ENCODE measurements at regions not wholly inside any gene's neighbourhood (a gene's known extent, or its start where the extent isn't known, plus 50 kb on each side); places are given as distances from the start of the nearest gene placed in this dataset.

DNA sequence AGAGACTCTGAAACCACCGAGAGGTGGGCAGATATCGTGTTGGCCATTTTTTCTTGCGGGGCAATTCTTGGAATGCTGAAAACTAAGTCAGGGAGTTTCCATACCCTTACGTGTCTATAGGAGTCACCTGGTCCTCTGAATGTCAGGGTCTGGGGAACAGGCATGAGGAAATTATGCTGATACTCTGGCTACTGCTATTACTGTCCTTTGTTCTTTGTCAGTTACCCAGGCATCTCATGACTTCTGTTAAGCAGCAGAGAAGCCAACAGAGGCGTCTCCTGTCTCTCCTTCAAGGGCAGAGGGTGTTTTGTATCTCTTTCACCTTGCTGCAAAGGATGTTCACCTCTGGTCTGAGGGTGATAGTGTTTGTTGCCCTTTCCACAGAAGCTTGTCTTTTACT is 559.5 kb upstream of the CCDC54 start:
- no peak overlapping the region for H2BK5ac ChIP-seq (ENCODE audit: low read length)
- no peak overlapping the region for H4K8ac ChIP-seq (ENCODE audit: low read depth, low read length)
- no peak overlapping the region for H3K23ac ChIP-seq (ENCODE audit: low read depth, low read length, poor library complexity)
- DNase-seq (ENCODE audit: low spot score) = no peak
- no peak overlapping the region for H2BK12ac ChIP-seq (ENCODE audit: low read length)
- no peak overlapping the region for H3K4ac ChIP-seq (ENCODE audit: low read length)
- no peak overlapping the region for H3K14ac ChIP-seq (ENCODE audit: low read length)
- no peak overlapping the region for H3K4me3 ChIP-seq (ENCODE audit: low read length in 2 of 2)
- H3K36me3 ChIP-seq (replicated peaks in 1 of 2; ENCODE audit: control insufficient read depth in 2 of 2, insufficient read depth in 2 of 2, low read length in 2 of 2) = no peaks in the 10 kb centered on the region
- no peak overlapping the region for H3K18ac ChIP-seq (ENCODE audit: low read length)
- H3K9me3 ChIP-seq (replicated peaks in 1 of 2; ENCODE audit: control insufficient read depth in 2 of 2, insufficient read depth in 1 of 2, low read depth in 1 of 2, low read length in 2 of 2) = no peaks in the 10 kb centered on the region
- no peak overlapping the region for H2BK120ac ChIP-seq (ENCODE audit: low read depth, low read length)
- H4K91ac ChIP-seq (ENCODE audit: low read depth, low read length, poor library complexity) = no peak overlapping the region
- H3K4me2 ChIP-seq (ENCODE audit: insufficient read depth, low read length, poor library complexity, severe bottlenecking) = no peak overlapping the region
- no peak overlapping the region for H3K9ac ChIP-seq (ENCODE audit: low read depth, low read length, poor library complexity)
- peak overlapping the region; percentile 25 for H2AFZ ChIP-seq (ENCODE audit: low read length)
- H2BK15ac ChIP-seq (ENCODE audit: low read length) = no peak overlapping the region
- H3K27me3 ChIP-seq (ENCODE audit: control insufficient read depth in 3 of 3, insufficient read depth in 3 of 3, low read depth in 1 of 3, low read length in 3 of 3) = no peaks in the 10 kb centered on the region
- no peak overlapping the region for H3K27ac ChIP-seq (replicated peaks; ENCODE audit: low read length)
- H2AK5ac ChIP-seq (ENCODE audit: low read depth, low read length) = no peak overlapping the region
- no peaks in the 10 kb centered on the region for H3K4me1 ChIP-seq (ENCODE audit: control insufficient read depth in 2 of 2, insufficient read depth in 1 of 2, low read depth in 1 of 2, low read length in 2 of 2)
- no CpG with 5 or more reads among the region's 5 CpGs for WGBS, 2 donors (ENCODE audit: extremely low coverage in 2 of 2, insufficient read length in 2 of 2, insufficient replicate concordance in 1 of 2)
- no peaks in the 10 kb centered on the region for H3K79me1 ChIP-seq (ENCODE audit: low read depth, low read length)

DNA sequence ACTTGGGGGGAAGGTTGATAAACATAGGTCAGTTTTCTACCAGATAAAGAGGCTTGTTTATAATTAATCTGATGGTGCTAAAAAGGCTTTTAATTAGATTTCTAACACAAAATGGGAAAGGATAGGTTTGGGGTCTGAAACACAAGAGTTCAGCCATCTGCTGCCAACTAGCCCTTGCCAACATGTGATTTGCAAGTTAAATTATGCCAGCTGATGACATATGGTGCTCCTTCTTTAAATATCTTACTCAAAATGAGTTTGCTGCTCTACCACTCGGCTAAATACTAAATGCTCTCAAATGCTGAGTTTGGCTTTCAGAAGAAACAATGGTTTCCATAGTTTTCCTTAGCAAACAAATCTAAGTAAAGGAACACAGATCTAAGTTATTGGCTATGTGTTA is 557.8 kb upstream of the CCDC54 start:
- Histone ChIP-seq H3K4me1 (ENCODE audit: control insufficient read depth in 2 of 2, insufficient read depth in 1 of 2, low read depth in 1 of 2, low read length in 2 of 2) (no peaks in the 10 kb centered on the region), H2BK5ac (ENCODE audit: low read length) (no peak overlapping the region), H3K27ac (replicated peaks; ENCODE audit: low read length) (no peak overlapping the region), H2AFZ (ENCODE audit: low read length) (no peak overlapping the region), H3K4me2 (ENCODE audit: insufficient read depth, low read length, poor library complexity, severe bottlenecking) (no peak overlapping the region), H3K36me3 (replicated peaks in 1 of 2; ENCODE audit: control insufficient read depth in 2 of 2, insufficient read depth in 2 of 2, low read length in 2 of 2) (no peaks in the 10 kb centered on the region), H3K4ac (ENCODE audit: low read length) (no peak overlapping the region), H4K91ac (ENCODE audit: low read depth, low read length, poor library complexity) (no peak overlapping the region), H2BK15ac (ENCODE audit: low read length) (no peak overlapping the region), H2AK5ac (ENCODE audit: low read depth, low read length) (no peak overlapping the region), H3K14ac (ENCODE audit: low read length) (no peak overlapping the region), H2BK12ac (ENCODE audit: low read length) (no peak overlapping the region), H2BK120ac (ENCODE audit: low read depth, low read length) (no peak overlapping the region), H3K9me3 (replicated peaks in 1 of 2; ENCODE audit: control insufficient read depth in 2 of 2, insufficient read depth in 1 of 2, low read depth in 1 of 2, low read length in 2 of 2) (no peaks in the 10 kb centered on the region), H3K27me3 (ENCODE audit: control insufficient read depth in 3 of 3, insufficient read depth in 3 of 3, low read depth in 1 of 3, low read length in 3 of 3) (no peaks in the 10 kb centered on the region), H3K4me3 (ENCODE audit: low read length in 2 of 2) (no peak overlapping the region), H3K23ac (ENCODE audit: low read depth, low read length, poor library complexity) (no peak overlapping the region), H3K18ac (ENCODE audit: low read length) (no peak overlapping the region), H3K9ac (ENCODE audit: low read depth, low read length, poor library complexity) (no peak overlapping the region), H3K79me1 (ENCODE audit: low read depth, low read length) (no peaks in the 10 kb centered on the region), H4K8ac (ENCODE audit: low read depth, low read length) (no peak overlapping the region)
- no CpG with 5 or more reads among the region's 1 CpG for WGBS, 2 donors (ENCODE audit: extremely low coverage in 2 of 2, insufficient read length in 2 of 2, insufficient replicate concordance in 1 of 2)
- DNase-seq (ENCODE audit: low spot score) = no peak

DNA sequence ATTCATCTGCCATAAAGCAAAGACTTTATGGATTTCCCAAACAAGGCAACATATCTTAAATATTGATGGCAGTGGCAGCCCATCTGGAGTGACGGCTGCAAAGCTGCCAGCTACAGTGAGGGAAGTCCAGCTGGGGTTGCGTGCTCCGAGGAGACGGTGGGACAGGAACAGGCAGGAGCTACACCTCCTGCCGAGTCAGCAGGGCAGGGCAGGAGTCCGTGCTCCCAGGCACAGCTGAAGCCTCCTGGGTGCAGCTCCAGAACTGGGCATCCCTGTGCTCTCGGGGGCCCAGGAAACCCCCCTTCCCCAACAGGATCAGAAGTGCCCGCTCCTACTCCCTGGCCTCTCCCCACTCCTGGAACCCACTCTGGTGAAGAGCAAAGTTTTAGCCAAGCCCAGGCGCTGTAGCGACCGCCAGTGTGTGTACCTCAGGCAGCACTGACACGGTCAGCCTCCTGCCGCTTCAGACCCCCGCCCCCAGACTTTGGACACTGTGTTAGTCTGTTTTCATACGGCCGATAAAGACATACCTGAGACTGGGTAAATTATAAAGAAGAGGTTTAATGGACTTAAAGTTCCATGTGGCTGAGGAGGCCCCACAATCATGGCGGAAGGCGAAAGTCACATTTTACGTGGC is 556.4 kb upstream of the CCDC54 start:
- no peak overlapping the region for H3K4me3 ChIP-seq (ENCODE audit: low read length in 2 of 2)
- no peak overlapping the region for H3K14ac ChIP-seq (ENCODE audit: low read length)
- H3K27ac ChIP-seq (replicated peaks; ENCODE audit: low read length) = no peak overlapping the region
- H3K27me3 ChIP-seq (ENCODE audit: control insufficient read depth in 3 of 3, insufficient read depth in 3 of 3, low read depth in 1 of 3, low read length in 3 of 3) = no peaks in the 10 kb centered on the region
- H3K4ac ChIP-seq (ENCODE audit: low read length) = no peak overlapping the region
- no peak overlapping the region for H2BK5ac ChIP-seq (ENCODE audit: low read length)
- peak overlapping the region; percentile 69 for H3K18ac ChIP-seq (ENCODE audit: low read length)
- H3K23ac ChIP-seq (ENCODE audit: low read depth, low read length, poor library complexity) = no peak overlapping the region
- peaks cover 0 to 2% of the 10 kb centered on the region in 2 donors for H3K4me1 ChIP-seq (ENCODE audit: control insufficient read depth in 2 of 2, insufficient read depth in 1 of 2, low read depth in 1 of 2, low read length in 2 of 2)
- no peak overlapping the region for H2AK5ac ChIP-seq (ENCODE audit: low read depth, low read length)
- H4K8ac ChIP-seq (ENCODE audit: low read depth, low read length) = no peak overlapping the region
- no peak overlapping the region for H3K4me2 ChIP-seq (ENCODE audit: insufficient read depth, low read length, poor library complexity, severe bottlenecking)
- no peaks in the 10 kb centered on the region for H3K9me3 ChIP-seq (replicated peaks in 1 of 2; ENCODE audit: control insufficient read depth in 2 of 2, insufficient read depth in 1 of 2, low read depth in 1 of 2, low read length in 2 of 2)
- H2BK120ac ChIP-seq (ENCODE audit: low read depth, low read length) = peak overlapping the region; percentile 21
- H3K36me3 ChIP-seq (replicated peaks in 1 of 2; ENCODE audit: control insufficient read depth in 2 of 2, insufficient read depth in 2 of 2, low read length in 2 of 2) = no peaks in the 10 kb centered on the region
- DNase-seq (ENCODE audit: low spot score) = no peak
- no peak overlapping the region for H3K9ac ChIP-seq (ENCODE audit: low read depth, low read length, poor library complexity)
- no peaks in the 10 kb centered on the region for H3K79me1 ChIP-seq (ENCODE audit: low read depth, low read length)
- WGBS, 2 donors (ENCODE audit: extremely low coverage in 2 of 2, insufficient read length in 2 of 2, insufficient replicate concordance in 1 of 2) = no CpG with 5 or more reads among the region's 19 CpGs
- no peak overlapping the region for H2BK12ac ChIP-seq (ENCODE audit: low read length)
- no peak overlapping the region for H2BK15ac ChIP-seq (ENCODE audit: low read length)
- H2AFZ ChIP-seq (ENCODE audit: low read length) = no peak overlapping the region
- no peak overlapping the region for H4K91ac ChIP-seq (ENCODE audit: low read depth, low read length, poor library complexity)

DNA sequence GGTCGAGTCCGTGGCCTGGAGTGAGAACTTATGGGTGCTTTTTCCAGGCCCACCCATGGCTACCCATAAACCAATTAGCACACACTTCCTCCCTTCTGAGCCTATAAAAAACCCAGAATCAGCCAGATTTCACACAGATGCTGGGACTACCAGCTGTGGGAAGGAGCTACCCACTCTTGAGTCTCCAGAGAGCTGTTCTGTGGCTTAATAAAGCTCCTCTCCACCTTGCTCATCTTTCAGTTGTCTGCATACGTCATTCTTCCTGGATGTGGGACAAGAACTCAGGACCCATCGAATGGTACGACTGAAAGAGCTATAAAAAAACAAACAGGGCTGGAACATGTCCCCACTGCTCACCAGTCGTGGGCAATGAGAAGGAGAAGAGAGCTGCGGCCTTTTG is 555.4 kb upstream of the CCDC54 start:
- no peak overlapping the region for H2BK12ac ChIP-seq (ENCODE audit: low read length)
- H3K79me1 ChIP-seq (ENCODE audit: low read depth, low read length) = no peaks in the 10 kb centered on the region
- H3K4ac ChIP-seq (ENCODE audit: low read length) = no peak overlapping the region
- H4K8ac ChIP-seq (ENCODE audit: low read depth, low read length) = no peak overlapping the region
- H3K4me1 ChIP-seq (ENCODE audit: control insufficient read depth in 2 of 2, insufficient read depth in 1 of 2, low read depth in 1 of 2, low read length in 2 of 2) = peaks cover 2 to 10% of the 10 kb centered on the region in 2 donors
- H3K4me2 ChIP-seq (ENCODE audit: insufficient read depth, low read length, poor library complexity, severe bottlenecking) = no peak overlapping the region
- H3K27me3 ChIP-seq (ENCODE audit: control insufficient read depth in 3 of 3, insufficient read depth in 3 of 3, low read depth in 1 of 3, low read length in 3 of 3) = no peaks in the 10 kb centered on the region
- H2AFZ ChIP-seq (ENCODE audit: low read length) = no peak overlapping the region
- H2BK15ac ChIP-seq (ENCODE audit: low read length) = no peak overlapping the region
- no peak overlapping the region for H3K14ac ChIP-seq (ENCODE audit: low read length)
- no peak overlapping the region for H2BK5ac ChIP-seq (ENCODE audit: low read length)
- no peaks in the 10 kb centered on the region for H3K9me3 ChIP-seq (replicated peaks in 1 of 2; ENCODE audit: control insufficient read depth in 2 of 2, insufficient read depth in 1 of 2, low read depth in 1 of 2, low read length in 2 of 2)
- H3K36me3 ChIP-seq (replicated peaks in 1 of 2; ENCODE audit: control insufficient read depth in 2 of 2, insufficient read depth in 2 of 2, low read length in 2 of 2) = no peaks in the 10 kb centered on the region
- no peak overlapping the region for H4K91ac ChIP-seq (ENCODE audit: low read depth, low read length, poor library complexity)
- no peak overlapping the region for H2AK5ac ChIP-seq (ENCODE audit: low read depth, low read length)
- H3K9ac ChIP-seq (ENCODE audit: low read depth, low read length, poor library complexity) = no peak overlapping the region
- no peak for DNase-seq (ENCODE audit: low spot score)
- H2BK120ac ChIP-seq (ENCODE audit: low read depth, low read length) = no peak overlapping the region
- no CpG with 5 or more reads among the region's 7 CpGs for WGBS, 2 donors (ENCODE audit: extremely low coverage in 2 of 2, insufficient read length in 2 of 2, insufficient replicate concordance in 1 of 2)
- H3K18ac ChIP-seq (ENCODE audit: low read length) = no peak overlapping the region
- H3K23ac ChIP-seq (ENCODE audit: low read depth, low read length, poor library complexity) = no peak overlapping the region
- H3K27ac ChIP-seq (replicated peaks; ENCODE audit: low read length) = no peak overlapping the region
- H3K4me3 ChIP-seq (ENCODE audit: low read length in 2 of 2) = no peak overlapping the region

All from neuronal stem cell (in vitro differentiated cells).